ENCODE measurements at regions not wholly inside any gene's neighbourhood (a gene's known extent, or its start where the extent isn't known, plus 50 kb on each side); places are given as distances from the start of the nearest gene placed in this dataset.

- no peak for TF ChIP-seq REST (IDR thresholded peaks at IDR 0.05; ENCODE audit: insufficient replicate concordance, low read depth)
- TF ChIP-seq CTCF (IDR thresholded peaks at IDR 0.05; ENCODE audit: insufficient read depth, low read length) = no peak
- no peak for TF ChIP-seq POLR2AphosphoS5 (IDR thresholded peaks at IDR 0.05; ENCODE audit: low read depth)
- no peak for TF ChIP-seq GABPA (IDR thresholded peaks at IDR 0.05; ENCODE audit: low read depth)
- no peak for TF ChIP-seq SPI1 (IDR thresholded peaks at IDR 0.05; ENCODE audit: borderline replicate concordance, low read depth)
Measured at GRCh38 chr14:21874167-21874566, 200.5 kb upstream of the OR4E1 start.
